ENCODE measurements at regions not wholly inside any gene's neighbourhood (a gene's known extent, or its start where the extent isn't known, plus 50 kb on each side); places are given as distances from the start of the nearest gene placed in this dataset.

DNA sequence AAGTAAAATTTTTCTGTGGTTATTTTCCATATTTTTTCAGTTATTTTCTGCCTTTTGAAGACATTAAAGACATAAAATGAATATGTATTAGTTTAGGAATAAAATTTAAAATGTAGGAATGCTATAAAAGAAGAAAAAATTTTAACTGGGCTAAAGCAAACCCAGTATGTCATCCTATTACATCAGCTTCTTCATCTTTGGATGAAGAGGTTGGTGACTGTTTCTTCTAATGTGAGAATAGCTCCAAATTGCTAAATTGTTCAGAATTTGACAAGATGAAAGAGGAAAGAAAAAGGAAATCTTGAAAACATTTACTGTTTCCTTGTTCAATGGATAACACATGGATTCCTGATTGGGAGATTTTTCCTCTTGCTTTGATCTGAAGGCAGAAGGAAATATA, 52.7 kb upstream of the PZP start:
- POLR2A ChIA-PET (ENCODE audit: low non-redundant PET): no interaction called here
- intact Hi-C loops (cut with micrococcal nuclease; ENCODE audit: unreplicated experiment): no loop called here

DNA sequence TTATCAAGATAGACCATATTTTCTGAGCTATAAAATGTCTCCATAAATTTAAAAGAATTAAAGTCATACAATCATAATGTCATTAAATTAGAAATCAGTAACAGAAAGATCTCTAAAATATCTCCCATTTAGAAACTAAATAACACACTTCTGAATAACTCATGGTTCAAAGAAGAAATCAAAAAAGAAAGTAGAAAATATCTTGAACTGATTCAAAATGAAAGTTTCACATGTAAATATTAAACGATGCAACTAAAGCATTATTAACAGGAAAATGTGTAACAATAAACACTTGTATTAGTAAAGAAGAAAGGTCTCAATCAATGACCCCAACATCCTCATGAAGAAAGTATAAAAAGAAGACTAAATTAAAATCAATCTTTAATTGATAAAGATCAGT, 50.5 kb upstream of the PZP start:
- no TSS peak for BruUV-seq (replicated peaks)
- Histone ChIP-seq H3K27me3 (replicated peaks; ENCODE audit: insufficient read depth, low read depth, low read length, poor library complexity) (peaks cover 16% of the 10 kb centered on the region), H3K9me3 (ENCODE audit: low read depth, low read length, poor library complexity, severe bottlenecking) (no peaks in the 10 kb centered on the region), H3K36me3 (ENCODE audit: insufficient read depth, low read length, poor library complexity, severe bottlenecking) (no peaks in the 10 kb centered on the region), H3K27ac (ENCODE audit: low read depth, low read length, poor library complexity, severe bottlenecking) (no peak overlapping the region), H3K4me3 (ENCODE audit: low read depth, low read length, poor library complexity, severe bottlenecking) (no peak overlapping the region), H3K4me1 (ENCODE audit: insufficient read depth, low read length, poor library complexity, severe bottlenecking) (no peaks in the 10 kb centered on the region)
- TF ChIP-seq CTCF (conservative IDR thresholded peaks at IDR 0.05; ENCODE audit: low read depth, low read length): no peak
- no peak for TF ChIP-seq EZH2 (IDR thresholded peaks at IDR 0.05; ENCODE audit: borderline replicate concordance, low read depth, low read length, poor library complexity, severe bottlenecking)
- no peak for DNase-seq (ENCODE audit: low spot score)
- POLR2A ChIA-PET (ENCODE audit: low non-redundant PET): no interaction called here
- CTCF ChIA-PET: no interaction called here
- intact Hi-C loops (cut with micrococcal nuclease; ENCODE audit: unreplicated experiment): no loop called here

More for the DNA sequence above, 52.7 kb upstream of the PZP start:
- Histone ChIP-seq H3K9me3 (ENCODE audit: low read depth, low read length, poor library complexity, severe bottlenecking) (no peaks in the 10 kb centered on the region), H3K27me3 (replicated peaks; ENCODE audit: insufficient read depth, low read depth, low read length, poor library complexity) (no peaks in the 10 kb centered on the region), H3K4me1 (ENCODE audit: insufficient read depth, low read length, poor library complexity, severe bottlenecking) (no peaks in the 10 kb centered on the region), H3K4me3 (ENCODE audit: low read depth, low read length, poor library complexity, severe bottlenecking) (no peak overlapping the region), H3K36me3 (ENCODE audit: insufficient read depth, low read length, poor library complexity, severe bottlenecking) (no peaks in the 10 kb centered on the region), H3K27ac (ENCODE audit: low read depth, low read length, poor library complexity, severe bottlenecking) (no peak overlapping the region)
- BruUV-seq (replicated peaks): no TSS peak
- no peak for DNase-seq (ENCODE audit: low spot score)
- CTCF ChIA-PET: no interaction called here
- no peak for TF ChIP-seq CTCF (conservative IDR thresholded peaks at IDR 0.05; ENCODE audit: low read depth, low read length)
- no peak for TF ChIP-seq EZH2 (IDR thresholded peaks at IDR 0.05; ENCODE audit: borderline replicate concordance, low read depth, low read length, poor library complexity, severe bottlenecking)

Data from A673 (cell line).